ENCODE measurements at regions not wholly inside any gene's neighbourhood (a gene's known extent, or its start where the extent isn't known, plus 50 kb on each side); places are given as distances from the start of the nearest gene placed in this dataset.

DNA sequence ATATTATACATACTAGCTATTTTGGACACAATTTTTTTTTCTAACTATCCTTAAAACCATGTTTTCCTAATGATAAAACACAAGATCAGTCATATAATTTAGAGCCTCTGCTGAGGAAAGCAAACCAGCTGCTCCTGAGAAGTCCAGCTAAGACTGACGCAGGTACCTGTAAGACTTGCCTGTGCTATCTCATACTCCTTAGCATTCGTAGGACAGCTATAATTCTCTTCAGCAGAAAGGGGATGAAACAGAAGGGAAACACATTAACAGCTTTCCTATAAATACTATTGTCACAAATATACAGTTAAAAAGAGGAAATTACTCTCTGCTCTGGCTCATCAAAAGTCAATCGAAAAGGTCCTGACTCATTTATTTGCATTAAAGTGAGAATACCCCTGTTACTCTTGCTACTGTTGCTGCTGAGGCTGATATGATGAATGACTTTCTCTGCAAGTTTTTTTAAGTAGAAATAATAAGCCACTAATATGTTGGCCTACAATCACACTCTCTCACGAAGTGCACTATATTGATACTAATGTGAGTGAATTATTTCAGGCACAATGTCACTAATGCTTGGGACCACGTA is 757.1 kb downstream of the KCNT2 start:
- no peaks in the 10 kb centered on the region for H3K27me3 ChIP-seq (ENCODE audit: control insufficient read depth in 2 of 2, insufficient read depth in 2 of 2, low read length in 2 of 2)
- no peak for DNase-seq (ENCODE audit: extremely low read depth in 1 of 4, low spot score in 3 of 4)
- no peaks in the 10 kb centered on the region for H4K20me1 ChIP-seq (replicated peaks; ENCODE audit: control insufficient read depth, insufficient read depth, low read length)
- no peak for TF ChIP-seq GATAD2A (IDR thresholded peaks at IDR 0.05)
- peak; percentile 12 for TF ChIP-seq MEIS2 (IDR thresholded peaks at IDR 0.05; ENCODE audit: partially characterized antibody)
- no peak overlapping the region for H3K4me3 ChIP-seq
- no peaks in the 10 kb centered on the region; a peak in 1 of 5 replicates for H3K4me1 ChIP-seq (replicated peaks in 1 of 2; ENCODE audit: control insufficient read depth in 2 of 2, insufficient read depth in 2 of 2, low read length in 2 of 2)
- BruUV-seq (replicated peaks): no TSS peak
- no peak overlapping the region for H3K27ac ChIP-seq (ENCODE audit: extremely low read depth, low read depth, low read length)
- H3K36me3 ChIP-seq (ENCODE audit: control insufficient read depth, insufficient read depth, low read length): no peaks in the 10 kb centered on the region
- H3K79me2 ChIP-seq (ENCODE audit: control insufficient read depth, insufficient read depth, low read length): no peaks in the 10 kb centered on the region
- H3K9ac ChIP-seq (ENCODE audit: insufficient read depth in 1 of 2, low read depth in 2 of 2, low read length in 2 of 2): no peak overlapping the region
- CTCF ChIA-PET (ENCODE audit: low intra/inter-chr PET ratio): no interaction called here
- H3K9me1 ChIP-seq (ENCODE audit: control insufficient read depth, insufficient read depth, low read length): no peaks in the 10 kb centered on the region
- ATAC-seq: peak; percentile 79
- H3K9me3 ChIP-seq (replicated peaks; ENCODE audit: control insufficient read depth, insufficient read depth, low read depth, low read length): no peaks in the 10 kb centered on the region
- H3K4me2 ChIP-seq (ENCODE audit: insufficient read depth, low read length): no peak overlapping the region
- FAIRE-seq: no peak
- POLR2A ChIA-PET: no interaction called here
- WGBS (ENCODE audit: insufficient coverage, low coverage, missing lambda C conversion rate): 22% methylated on average over 5 of the region's 5 CpGs
- intact Hi-C loops (cut with micrococcal nuclease): no loop called here
- no peak overlapping the region for H2AFZ ChIP-seq (ENCODE audit: low read depth, low read length)
- in situ Hi-C loops (cut with MboI): no loop called here

- ChIA-PET POLR2A (no interaction called here), CTCF (ENCODE audit: low intra/inter-chr PET ratio) (no interaction called here)
- no peak overlapping the region for H2AFZ ChIP-seq (ENCODE audit: low read depth, low read length)
- H3K9me1 ChIP-seq (ENCODE audit: control insufficient read depth, insufficient read depth, low read length): no peaks in the 10 kb centered on the region
- DNase-seq (ENCODE audit: extremely low read depth in 1 of 4, low spot score in 3 of 4) (no peak), FAIRE-seq (no peak), ATAC-seq (no peak)
- H4K20me1 ChIP-seq (replicated peaks; ENCODE audit: control insufficient read depth, insufficient read depth, low read length): no peaks in the 10 kb centered on the region
- H3K4me2 ChIP-seq (ENCODE audit: insufficient read depth, low read length): no peak overlapping the region
- no peaks in the 10 kb centered on the region for H3K79me2 ChIP-seq (ENCODE audit: control insufficient read depth, insufficient read depth, low read length)
- no peaks in the 10 kb centered on the region; a peak in 1 of 5 replicates for H3K4me1 ChIP-seq (replicated peaks in 1 of 2; ENCODE audit: control insufficient read depth in 2 of 2, insufficient read depth in 2 of 2, low read length in 2 of 2)
- no peaks in the 10 kb centered on the region for H3K36me3 ChIP-seq (ENCODE audit: control insufficient read depth, insufficient read depth, low read length)
- H3K4me3 ChIP-seq: no peak overlapping the region
- WGBS (ENCODE audit: insufficient coverage, low coverage, missing lambda C conversion rate): 0% methylated on average over 1 of the region's 1 CpG
- H3K9ac ChIP-seq (ENCODE audit: insufficient read depth in 1 of 2, low read depth in 2 of 2, low read length in 2 of 2): no peak overlapping the region
- in situ Hi-C loops (cut with MboI) (no loop called here), intact Hi-C loops (cut with micrococcal nuclease) (no loop called here)
- TF ChIP-seq, protein P1, sequence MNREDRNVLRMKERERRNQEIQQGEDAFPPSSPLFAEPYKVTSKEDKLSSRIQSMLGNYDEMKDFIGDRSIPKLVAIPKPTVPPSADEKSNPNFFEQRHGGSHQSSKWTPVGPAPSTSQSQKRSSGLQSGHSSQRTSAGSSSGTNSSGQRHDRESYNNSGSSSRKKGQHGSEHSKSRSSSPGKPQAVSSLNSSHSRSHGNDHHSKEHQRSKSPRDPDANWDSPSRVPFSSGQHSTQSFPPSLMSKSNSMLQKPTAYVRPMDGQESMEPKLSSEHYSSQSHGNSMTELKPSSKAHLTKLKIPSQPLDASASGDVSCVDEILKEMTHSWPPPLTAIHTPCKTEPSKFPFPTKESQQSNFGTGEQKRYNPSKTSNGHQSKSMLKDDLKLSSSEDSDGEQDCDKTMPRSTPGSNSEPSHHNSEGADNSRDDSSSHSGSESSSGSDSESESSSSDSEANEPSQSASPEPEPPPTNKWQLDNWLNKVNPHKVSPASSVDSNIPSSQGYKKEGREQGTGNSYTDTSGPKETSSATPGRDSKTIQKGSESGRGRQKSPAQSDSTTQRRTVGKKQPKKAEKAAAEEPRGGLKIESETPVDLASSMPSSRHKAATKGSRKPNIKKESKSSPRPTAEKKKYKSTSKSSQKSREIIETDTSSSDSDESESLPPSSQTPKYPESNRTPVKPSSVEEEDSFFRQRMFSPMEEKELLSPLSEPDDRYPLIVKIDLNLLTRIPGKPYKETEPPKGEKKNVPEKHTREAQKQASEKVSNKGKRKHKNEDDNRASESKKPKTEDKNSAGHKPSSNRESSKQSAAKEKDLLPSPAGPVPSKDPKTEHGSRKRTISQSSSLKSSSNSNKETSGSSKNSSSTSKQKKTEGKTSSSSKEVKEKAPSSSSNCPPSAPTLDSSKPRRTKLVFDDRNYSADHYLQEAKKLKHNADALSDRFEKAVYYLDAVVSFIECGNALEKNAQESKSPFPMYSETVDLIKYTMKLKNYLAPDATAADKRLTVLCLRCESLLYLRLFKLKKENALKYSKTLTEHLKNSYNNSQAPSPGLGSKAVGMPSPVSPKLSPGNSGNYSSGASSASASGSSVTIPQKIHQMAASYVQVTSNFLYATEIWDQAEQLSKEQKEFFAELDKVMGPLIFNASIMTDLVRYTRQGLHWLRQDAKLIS (CRISPR knock-in tag; IDR thresholded peaks at IDR 0.05): no peak
- TF ChIP-seq ZNF592 (IDR thresholded peaks at IDR 0.05) (no peak), RBM15 (IDR thresholded peaks at IDR 0.05; ENCODE audit: insufficient read depth, low read length) (no peak), CEBPB (tag; IDR thresholded peaks at IDR 0.05) (no peak), RFX1 (IDR thresholded peaks at IDR 0.05) (no peak), GABPA (tag; conservative IDR thresholded peaks at IDR 0.05; ENCODE audit: low read depth) (no peak)
- no peaks in the 10 kb centered on the region for H3K9me3 ChIP-seq (replicated peaks; ENCODE audit: control insufficient read depth, insufficient read depth, low read depth, low read length)
- H3K27me3 ChIP-seq (ENCODE audit: control insufficient read depth in 2 of 2, insufficient read depth in 2 of 2, low read length in 2 of 2): no peaks in the 10 kb centered on the region
- no TSS peak for BruUV-seq (replicated peaks)
- H3K27ac ChIP-seq (ENCODE audit: extremely low read depth, low read depth, low read length): no peak overlapping the region
Observed at GRCh38 chr1:195849180-195849579, 759.1 kb downstream of the KCNT2 start.

Measured in K562 (cell line).